HL-60 (cell line): ENCODE measurements at regions not wholly inside any gene's neighbourhood (a gene's known extent, or its start where the extent isn't known, plus 50 kb on each side); places are given as distances from the start of the nearest gene placed in this dataset.
"Not testable (repeated sequence)": the region's sequence is repeated elsewhere in the genome, so short reads cannot be mapped to it uniquely, and the experiment has no call there.

ENCODE experiments used
- CTCF ChIP-seq: IDR thresholded peaks from one replicate; pipeline ENCODE4 v1.5.1; 2011; ENCODE audit warnings: low read length, control low read depth, inconsistent platforms; ENCODE audit not compliant: insufficient read depth
- TF ChIP-seq, protein P1 (sequence below): IDR thresholded peaks from 2 replicates; pipeline ENCODE4 v1.6.1; 2012; ENCODE audit warnings: low read depth; ENCODE audit not compliant: insufficient replicate concordance

- TF ChIP-seq, protein P1, sequence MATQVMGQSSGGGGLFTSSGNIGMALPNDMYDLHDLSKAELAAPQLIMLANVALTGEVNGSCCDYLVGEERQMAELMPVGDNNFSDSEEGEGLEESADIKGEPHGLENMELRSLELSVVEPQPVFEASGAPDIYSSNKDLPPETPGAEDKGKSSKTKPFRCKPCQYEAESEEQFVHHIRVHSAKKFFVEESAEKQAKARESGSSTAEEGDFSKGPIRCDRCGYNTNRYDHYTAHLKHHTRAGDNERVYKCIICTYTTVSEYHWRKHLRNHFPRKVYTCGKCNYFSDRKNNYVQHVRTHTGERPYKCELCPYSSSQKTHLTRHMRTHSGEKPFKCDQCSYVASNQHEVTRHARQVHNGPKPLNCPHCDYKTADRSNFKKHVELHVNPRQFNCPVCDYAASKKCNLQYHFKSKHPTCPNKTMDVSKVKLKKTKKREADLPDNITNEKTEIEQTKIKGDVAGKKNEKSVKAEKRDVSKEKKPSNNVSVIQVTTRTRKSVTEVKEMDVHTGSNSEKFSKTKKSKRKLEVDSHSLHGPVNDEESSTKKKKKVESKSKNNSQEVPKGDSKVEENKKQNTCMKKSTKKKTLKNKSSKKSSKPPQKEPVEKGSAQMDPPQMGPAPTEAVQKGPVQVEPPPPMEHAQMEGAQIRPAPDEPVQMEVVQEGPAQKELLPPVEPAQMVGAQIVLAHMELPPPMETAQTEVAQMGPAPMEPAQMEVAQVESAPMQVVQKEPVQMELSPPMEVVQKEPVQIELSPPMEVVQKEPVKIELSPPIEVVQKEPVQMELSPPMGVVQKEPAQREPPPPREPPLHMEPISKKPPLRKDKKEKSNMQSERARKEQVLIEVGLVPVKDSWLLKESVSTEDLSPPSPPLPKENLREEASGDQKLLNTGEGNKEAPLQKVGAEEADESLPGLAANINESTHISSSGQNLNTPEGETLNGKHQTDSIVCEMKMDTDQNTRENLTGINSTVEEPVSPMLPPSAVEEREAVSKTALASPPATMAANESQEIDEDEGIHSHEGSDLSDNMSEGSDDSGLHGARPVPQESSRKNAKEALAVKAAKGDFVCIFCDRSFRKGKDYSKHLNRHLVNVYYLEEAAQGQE: not testable (repeated sequence)
- not testable (repeated sequence) for TF ChIP-seq CTCF
These were observed 53.5 kb upstream of the LARP1 start for GRCh38 chr5:154701725-154702124.
